CD4-positive, alpha-beta T cell treated with Interferon alpha-2 for 1 hour (primary cell): ENCODE measurements at regions not wholly inside any gene's neighbourhood (a gene's known extent, or its start where the extent isn't known, plus 50 kb on each side); places are given as distances from the start of the nearest gene placed in this dataset.

Experiments
- DNase-seq, 2 donors: peaks; one replicate each; pipeline ENCODE4 v3.0.0-alpha.2; 2020 to 2022

DNA sequence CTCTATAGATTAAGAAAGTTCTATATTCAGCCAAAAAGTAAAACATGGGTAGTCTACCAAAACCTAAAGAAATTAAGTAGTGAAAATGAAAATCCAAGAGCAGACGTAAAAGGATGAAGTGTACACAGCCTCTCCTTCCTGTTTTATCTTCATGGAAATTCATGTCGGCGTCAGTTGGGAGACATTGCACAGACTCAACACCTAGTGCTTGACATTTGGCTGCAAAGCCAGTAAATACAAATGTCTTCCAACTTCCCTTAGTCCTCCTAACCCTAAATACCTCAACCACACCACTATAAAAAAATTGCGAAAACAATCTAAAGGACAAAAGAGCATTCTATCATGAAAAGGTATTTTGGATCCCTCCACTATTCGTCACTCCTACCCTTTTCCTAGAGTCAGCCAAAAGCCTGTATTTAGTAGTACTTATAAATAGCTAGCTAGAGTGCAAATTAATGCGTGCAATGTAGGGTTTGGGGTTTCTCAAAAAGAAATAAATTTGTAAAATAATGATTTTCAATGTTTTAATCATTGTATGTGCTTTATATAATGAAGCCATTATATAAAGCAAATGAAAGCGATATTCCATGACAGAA, 56.4 kb upstream of the TRPC4 start:
- no peak for DNase-seq

DNA sequence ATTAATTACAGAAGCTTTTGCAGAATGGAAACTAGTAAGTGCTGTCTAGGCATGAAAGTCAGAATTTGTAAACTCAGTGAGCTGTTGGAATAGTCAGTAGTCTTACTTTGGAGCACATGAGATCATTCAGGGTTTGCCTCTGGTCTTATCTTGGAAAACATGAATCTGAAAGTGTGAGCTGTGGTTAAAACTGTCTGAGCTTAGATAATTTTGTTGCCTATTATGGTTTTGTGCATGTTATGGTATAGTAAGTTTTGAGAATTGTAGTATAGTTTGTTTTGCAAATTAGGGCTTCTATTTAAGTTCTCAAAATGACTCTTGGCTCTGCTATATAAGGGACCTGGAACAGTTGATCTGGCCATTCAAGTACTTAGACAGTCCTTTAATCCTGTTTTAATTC, 53.7 kb upstream of the TRPC4 start:
- no peak for DNase-seq

DNA sequence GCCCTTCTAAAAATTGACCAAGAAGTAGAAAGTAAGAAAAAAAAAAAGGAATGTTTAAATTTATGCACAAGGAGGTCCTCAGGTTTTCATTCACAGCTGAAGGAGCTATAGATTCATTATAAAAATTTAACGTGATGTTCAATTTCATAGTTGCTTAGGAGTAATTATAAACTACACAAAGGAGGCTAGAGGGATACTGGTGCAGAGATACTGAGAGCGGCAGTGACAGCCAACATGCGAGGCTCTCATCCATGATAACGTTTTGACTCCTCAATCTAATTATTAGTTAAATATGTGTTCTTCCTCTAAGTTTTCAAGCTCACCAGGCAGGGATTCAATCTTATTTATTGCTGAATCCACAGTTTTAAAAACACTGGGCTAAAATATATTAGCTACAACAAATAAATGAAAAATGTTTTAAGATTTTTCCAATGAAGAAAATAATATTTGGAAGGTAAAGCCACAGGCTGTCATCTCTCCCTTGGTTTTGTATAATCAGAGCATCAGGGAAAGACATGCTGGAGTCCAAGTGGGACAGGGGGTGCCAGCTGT, 49.8 kb upstream of the TRPC4 start:
- DNase-seq, result no peak
